Tibial nerve (tissue), 3 donors: ENCODE measurements at regions not wholly inside any gene's neighbourhood (a gene's known extent, or its start where the extent isn't known, plus 50 kb on each side); places are given as distances from the start of the nearest gene placed in this dataset.

Experiments
- POLR2A ChIP-seq, 2 donors: fragments of 450-650 bp; IDR thresholded peaks; one replicate each; pipeline ENCODE4 v1.6.1; 2017; ENCODE audit warnings: antibody characterized with exemption in 2 of 2, mild to moderate bottlenecking in 2 of 2, moderate library complexity in 2 of 2
- TF ChIP-seq, protein P1 (sequence below), 5 experiments: fragments of 200-600 bp in 3 of 5; fragments of 450-650 bp in 2 of 5; sonication (generic) in 3 of 5; IDR thresholded peaks; one replicate each; pipeline ENCODE4 v1.5.1; 2016 to 2019; ENCODE audit warnings: antibody characterized with exemption in 5 of 5, mild to moderate bottlenecking in 3 of 5, moderate library complexity in 2 of 5

DNA sequence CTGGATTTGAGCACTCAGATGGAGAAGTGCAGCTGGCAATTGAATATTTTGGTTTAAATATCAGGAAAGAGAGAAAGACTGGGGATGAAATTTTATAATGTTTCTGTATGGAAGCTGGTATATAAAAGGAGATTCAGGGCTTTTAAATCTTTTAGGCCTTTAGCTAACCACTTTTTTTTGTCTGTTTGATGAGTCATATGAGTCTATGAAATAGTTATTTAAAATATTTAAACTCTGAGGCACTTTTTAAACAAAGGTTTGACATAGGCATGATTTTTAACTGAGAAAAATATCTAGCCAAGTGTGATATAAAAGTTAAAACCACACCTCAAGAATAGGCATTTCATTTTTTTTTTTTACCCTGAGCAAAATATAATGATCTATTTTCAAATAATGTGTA, 944.3 kb downstream of the GATA3 start:
- TF ChIP-seq, protein P1, sequence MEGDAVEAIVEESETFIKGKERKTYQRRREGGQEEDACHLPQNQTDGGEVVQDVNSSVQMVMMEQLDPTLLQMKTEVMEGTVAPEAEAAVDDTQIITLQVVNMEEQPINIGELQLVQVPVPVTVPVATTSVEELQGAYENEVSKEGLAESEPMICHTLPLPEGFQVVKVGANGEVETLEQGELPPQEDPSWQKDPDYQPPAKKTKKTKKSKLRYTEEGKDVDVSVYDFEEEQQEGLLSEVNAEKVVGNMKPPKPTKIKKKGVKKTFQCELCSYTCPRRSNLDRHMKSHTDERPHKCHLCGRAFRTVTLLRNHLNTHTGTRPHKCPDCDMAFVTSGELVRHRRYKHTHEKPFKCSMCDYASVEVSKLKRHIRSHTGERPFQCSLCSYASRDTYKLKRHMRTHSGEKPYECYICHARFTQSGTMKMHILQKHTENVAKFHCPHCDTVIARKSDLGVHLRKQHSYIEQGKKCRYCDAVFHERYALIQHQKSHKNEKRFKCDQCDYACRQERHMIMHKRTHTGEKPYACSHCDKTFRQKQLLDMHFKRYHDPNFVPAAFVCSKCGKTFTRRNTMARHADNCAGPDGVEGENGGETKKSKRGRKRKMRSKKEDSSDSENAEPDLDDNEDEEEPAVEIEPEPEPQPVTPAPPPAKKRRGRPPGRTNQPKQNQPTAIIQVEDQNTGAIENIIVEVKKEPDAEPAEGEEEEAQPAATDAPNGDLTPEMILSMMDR (IDR thresholded peaks at IDR 0.05): no peak
- no peak for TF ChIP-seq POLR2A (IDR thresholded peaks at IDR 0.05)
